ENCODE measurements at regions not wholly inside any gene's neighbourhood (a gene's known extent, or its start where the extent isn't known, plus 50 kb on each side); places are given as distances from the start of the nearest gene placed in this dataset.
"Not testable (repeated sequence)": the region's sequence is repeated elsewhere in the genome, so short reads cannot be mapped to it uniquely, and the experiment has no call there.

GRCh38 chr14:106355881-106356642 is 829.7 kb downstream of the TMEM121 start:
- not testable (repeated sequence) for DNase-seq (ENCODE audit: low spot score in 2 of 2)

GRCh38 chr14:106356643-106356930 is 830.2 kb downstream of the TMEM121 start:
- in situ Hi-C loops (cut with MboI; ENCODE audit: low sequenced_read_pairs); H3K27me3 ChIP-seq (ENCODE audit: low read depth); H3K4me1 ChIP-seq; H3K4me3 ChIP-seq; H3K9me3 ChIP-seq; DNase-seq (ENCODE audit: low spot score in 2 of 2); H3K36me3 ChIP-seq (replicated peaks): not testable (repeated sequence)

More at GRCh38 chr14:106355881-106356642, 829.7 kb downstream of the TMEM121 start:
- H3K4me1 ChIP-seq; H3K36me3 ChIP-seq (replicated peaks); in situ Hi-C loops (cut with MboI; ENCODE audit: low sequenced_read_pairs); H3K27me3 ChIP-seq (ENCODE audit: low read depth); H3K4me3 ChIP-seq; H3K9me3 ChIP-seq: not testable (repeated sequence)

DNA sequence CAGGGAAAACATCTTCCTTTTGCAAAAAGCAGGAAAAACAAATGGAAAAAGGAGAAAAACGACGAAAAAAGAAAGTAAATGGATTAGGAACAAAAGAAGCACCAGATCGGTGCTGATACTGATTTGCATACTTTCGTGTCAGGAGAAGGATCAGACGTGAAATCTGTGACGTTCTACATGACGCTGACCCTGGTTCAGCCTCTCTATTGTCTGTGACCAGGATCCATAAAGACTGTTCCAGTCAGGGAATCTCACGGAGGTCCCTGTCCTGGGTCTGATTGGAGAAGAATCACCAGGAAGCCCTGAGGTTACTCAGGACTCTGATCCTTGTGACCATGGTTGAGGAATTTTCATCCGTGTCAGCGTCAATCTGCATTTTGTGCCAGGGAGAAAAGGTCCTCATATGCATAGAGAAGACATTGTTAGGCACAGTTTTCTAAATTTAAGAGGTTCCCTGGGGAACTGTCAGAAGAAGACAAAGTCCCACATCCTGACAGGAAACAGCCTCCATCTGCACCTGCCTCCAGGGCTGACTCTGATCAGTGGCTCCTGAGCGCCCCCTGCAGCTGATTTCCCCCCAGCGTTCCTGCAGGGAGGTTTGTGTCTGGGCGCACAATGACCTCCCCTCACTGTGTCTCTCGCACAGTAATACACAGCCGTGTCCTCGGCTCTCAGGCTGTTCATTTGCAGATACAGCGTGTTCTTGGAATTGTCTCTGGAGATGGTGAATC is 832.9 kb downstream of the TMEM121 start:
- H3K4me1 ChIP-seq; DNase-seq (ENCODE audit: low spot score in 2 of 2); H3K27me3 ChIP-seq (ENCODE audit: low read depth); H3K4me3 ChIP-seq; in situ Hi-C loops (cut with MboI; ENCODE audit: low sequenced_read_pairs); H3K9me3 ChIP-seq; H3K36me3 ChIP-seq (replicated peaks): not testable (repeated sequence)

GRCh38 chr14:106365371-106365770 is 839.0 kb downstream of the TMEM121 start:
- H3K27me3 ChIP-seq (ENCODE audit: low read depth); H3K4me1 ChIP-seq; H3K9me3 ChIP-seq; H3K36me3 ChIP-seq (replicated peaks); H3K4me3 ChIP-seq; DNase-seq (ENCODE audit: low spot score in 2 of 2); in situ Hi-C loops (cut with MboI; ENCODE audit: low sequenced_read_pairs): not testable (repeated sequence)

GRCh38 chr14:106365894-106366293 is 839.5 kb downstream of the TMEM121 start:
- DNase-seq (ENCODE audit: low spot score in 2 of 2); H3K4me1 ChIP-seq; H3K9me3 ChIP-seq; H3K27me3 ChIP-seq (ENCODE audit: low read depth); in situ Hi-C loops (cut with MboI; ENCODE audit: low sequenced_read_pairs); H3K36me3 ChIP-seq (replicated peaks); H3K4me3 ChIP-seq: not testable (repeated sequence)

DNA sequence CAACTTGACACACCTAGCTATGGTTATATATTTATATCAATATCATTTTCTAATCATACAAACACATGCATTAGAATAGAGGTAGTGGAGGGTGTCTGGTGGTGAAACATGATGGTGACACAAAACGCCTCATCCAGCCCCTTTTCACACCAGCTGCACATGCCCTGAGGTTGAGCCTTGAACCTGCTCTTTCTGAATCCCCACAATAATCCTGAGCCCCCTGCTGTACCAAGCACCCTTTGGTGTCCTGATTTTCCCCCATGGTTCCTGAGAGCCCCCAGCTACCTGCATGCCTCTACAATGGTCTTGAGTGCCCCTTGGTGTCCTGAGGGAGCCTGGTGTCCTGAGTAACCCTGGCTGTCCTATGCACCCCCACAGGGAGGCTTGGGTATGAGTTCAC is 840.6 kb downstream of the TMEM121 start:
- DNase-seq (ENCODE audit: low spot score in 2 of 2); H3K4me1 ChIP-seq; in situ Hi-C loops (cut with MboI; ENCODE audit: low sequenced_read_pairs); H3K4me3 ChIP-seq; H3K9me3 ChIP-seq; H3K27me3 ChIP-seq (ENCODE audit: low read depth); H3K36me3 ChIP-seq (replicated peaks): not testable (repeated sequence)

GRCh38 chr14:106369456-106369855 is 843.1 kb downstream of the TMEM121 start:
- H3K36me3 ChIP-seq (replicated peaks); in situ Hi-C loops (cut with MboI; ENCODE audit: low sequenced_read_pairs): not testable (repeated sequence)

GRCh38 chr14:106372870-106373652 is 846.7 kb downstream of the TMEM121 start:
- no peaks in the 10 kb centered on the region for H3K36me3 ChIP-seq (replicated peaks)
- H3K4me1 ChIP-seq = no peaks in the 10 kb centered on the region
- in situ Hi-C loops (cut with MboI; ENCODE audit: low sequenced_read_pairs) = no loop called here
- H3K4me3 ChIP-seq = no peak overlapping the region
- H3K27me3 ChIP-seq (ENCODE audit: low read depth) = no peaks in the 10 kb centered on the region
- DNase-seq (ENCODE audit: low spot score in 2 of 2) = peak; percentile 30 to 82
- H3K9me3 ChIP-seq = no peaks in the 10 kb centered on the region

More at GRCh38 chr14:106369456-106369855, 843.1 kb downstream of the TMEM121 start:
- H3K4me1 ChIP-seq; DNase-seq (ENCODE audit: low spot score in 2 of 2); H3K27me3 ChIP-seq (ENCODE audit: low read depth); H3K4me3 ChIP-seq; H3K9me3 ChIP-seq: not testable (repeated sequence)

- H3K9me3 ChIP-seq; in situ Hi-C loops (cut with MboI; ENCODE audit: low sequenced_read_pairs); H3K36me3 ChIP-seq (replicated peaks); DNase-seq (ENCODE audit: low spot score in 2 of 2); H3K27me3 ChIP-seq (ENCODE audit: low read depth); H3K4me1 ChIP-seq; H3K4me3 ChIP-seq: not testable (repeated sequence)
These were observed 847.3 kb downstream of the TMEM121 start for GRCh38 chr14:106373653-106374110.

- DNase-seq (ENCODE audit: low spot score in 2 of 2) = no peak
- Histone ChIP-seq H3K36me3 (replicated peaks) (no peaks in the 10 kb centered on the region), H3K9me3 (no peaks in the 10 kb centered on the region), H3K4me1 (no peaks in the 10 kb centered on the region), H3K27me3 (ENCODE audit: low read depth) (no peaks in the 10 kb centered on the region), H3K4me3 (no peak overlapping the region)
- in situ Hi-C loops (cut with MboI; ENCODE audit: low sequenced_read_pairs) = no loop called here
These were observed 851.0 kb downstream of the TMEM121 start for GRCh38 chr14:106377432-106377831.

DNA sequence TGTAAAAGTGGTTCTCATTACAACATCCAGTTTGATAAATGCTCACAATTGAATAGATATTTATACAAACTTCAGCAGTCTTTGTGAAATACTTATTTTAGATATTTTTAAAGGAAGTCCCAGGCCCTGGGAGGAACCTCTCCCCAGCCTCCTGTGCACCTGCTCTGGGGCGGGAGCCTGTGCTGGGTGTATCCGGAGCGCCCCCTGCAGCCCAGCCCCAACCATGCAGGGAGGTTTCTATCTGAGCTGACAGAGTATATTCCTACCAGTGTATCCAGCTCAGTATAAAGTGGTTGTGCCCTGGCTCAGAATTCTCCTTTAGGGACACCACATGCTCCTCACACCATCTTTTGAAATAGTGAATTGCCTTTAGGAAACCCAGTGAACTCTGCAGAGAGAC is 851.8 kb downstream of the TMEM121 start:
- in situ Hi-C loops (cut with MboI; ENCODE audit: low sequenced_read_pairs) = no loop called here
- DNase-seq (ENCODE audit: low spot score in 2 of 2) = no peak
- H3K4me1 ChIP-seq = no peaks in the 10 kb centered on the region
- no peaks in the 10 kb centered on the region for H3K9me3 ChIP-seq
- H3K27me3 ChIP-seq (ENCODE audit: low read depth) = no peaks in the 10 kb centered on the region
- H3K4me3 ChIP-seq = no peak overlapping the region
- H3K36me3 ChIP-seq (replicated peaks) = no peaks in the 10 kb centered on the region

GRCh38 chr14:106380740-106381139 is 854.4 kb downstream of the TMEM121 start:
- Histone ChIP-seq H3K27me3 (ENCODE audit: low read depth) (no peaks in the 10 kb centered on the region), H3K36me3 (replicated peaks) (no peaks in the 10 kb centered on the region), H3K4me1 (no peaks in the 10 kb centered on the region), H3K9me3 (no peaks in the 10 kb centered on the region), H3K4me3 (no peak overlapping the region)
- in situ Hi-C loops (cut with MboI; ENCODE audit: low sequenced_read_pairs) = no loop called here
- DNase-seq (ENCODE audit: low spot score in 2 of 2) = no peak

- DNase-seq (ENCODE audit: low spot score in 2 of 2); H3K4me3 ChIP-seq; in situ Hi-C loops (cut with MboI; ENCODE audit: low sequenced_read_pairs); H3K9me3 ChIP-seq; H3K4me1 ChIP-seq; H3K36me3 ChIP-seq (replicated peaks); H3K27me3 ChIP-seq (ENCODE audit: low read depth): not testable (repeated sequence)
These were observed 862.8 kb downstream of the TMEM121 start for GRCh38 chr14:106389186-106389585.

DNA sequence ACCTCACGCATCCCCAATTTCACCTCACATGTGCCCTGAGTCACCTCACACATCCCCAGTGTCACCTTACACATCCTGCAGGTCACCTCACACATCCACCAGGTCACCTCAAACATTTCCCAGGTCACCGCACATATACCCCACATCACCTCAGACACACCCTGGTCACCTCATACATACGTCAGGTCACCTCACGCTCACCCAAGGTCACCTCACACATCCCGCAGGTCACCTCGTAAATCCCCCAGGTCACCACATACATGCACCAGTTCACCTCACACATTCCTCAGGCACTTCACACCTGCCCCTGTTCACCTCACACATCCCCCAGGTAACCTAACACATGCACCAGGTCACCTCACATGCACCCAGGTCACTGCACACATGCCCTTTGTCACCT is 864.0 kb downstream of the TMEM121 start:
- no peaks in the 10 kb centered on the region for H3K36me3 ChIP-seq (replicated peaks)
- H3K9me3 ChIP-seq = no peaks in the 10 kb centered on the region
- no peak overlapping the region for H3K4me3 ChIP-seq
- no peak for DNase-seq (ENCODE audit: low spot score in 2 of 2)
- no peaks in the 10 kb centered on the region for H3K4me1 ChIP-seq
- H3K27me3 ChIP-seq (ENCODE audit: low read depth) = no peaks in the 10 kb centered on the region
- in situ Hi-C loops (cut with MboI; ENCODE audit: low sequenced_read_pairs) = no loop called here

Measured in HAP-1 (cell line).